GM23248 (cell line): ENCODE measurements at regions not wholly inside any gene's neighbourhood (a gene's known extent, or its start where the extent isn't known, plus 50 kb on each side); places are given as distances from the start of the nearest gene placed in this dataset.

Experiments
- EZH2 ChIP-seq: fragments of 200-600 bp; sonication (generic); IDR thresholded peaks from 2 replicates; pipeline ENCODE4 v1.6.1; 2018; ENCODE audit warnings: antibody characterized with exemption, mild to moderate bottlenecking; ENCODE audit not compliant: insufficient read depth, poor library complexity, severe bottlenecking
- EZH2phosphoT487 ChIP-seq: fragments of 200-600 bp; sonication (generic); IDR thresholded peaks from 2 replicates; pipeline ENCODE4 v1.6.1; 2018; ENCODE audit warnings: antibody characterized with exemption, moderate library complexity, mild to moderate bottlenecking, low read depth; ENCODE audit not compliant: insufficient read depth

GRCh38 chr20:6421321-6422248 lies 298.8 kb upstream of the FERMT1 start:
- TF ChIP-seq EZH2 (no peak), EZH2phosphoT487 (no peak)
